LHCN-M2 (cell line): ENCODE measurements at regions not wholly inside any gene's neighbourhood (a gene's known extent, or its start where the extent isn't known, plus 50 kb on each side); places are given as distances from the start of the nearest gene placed in this dataset.

Experiments
- DNase-seq: peaks from one replicate; pipeline ENCODE4 v3.0.0-alpha.2; 2012; ENCODE audit warnings: low read depth

GRCh38 chr13:95447814-95448213 is 104.7 kb upstream of the CLDN10 start:
- DNase-seq: no peak

GRCh38 chr13:95451656-95452055 is 100.9 kb upstream of the CLDN10 start:
- no peak for DNase-seq

DNA sequence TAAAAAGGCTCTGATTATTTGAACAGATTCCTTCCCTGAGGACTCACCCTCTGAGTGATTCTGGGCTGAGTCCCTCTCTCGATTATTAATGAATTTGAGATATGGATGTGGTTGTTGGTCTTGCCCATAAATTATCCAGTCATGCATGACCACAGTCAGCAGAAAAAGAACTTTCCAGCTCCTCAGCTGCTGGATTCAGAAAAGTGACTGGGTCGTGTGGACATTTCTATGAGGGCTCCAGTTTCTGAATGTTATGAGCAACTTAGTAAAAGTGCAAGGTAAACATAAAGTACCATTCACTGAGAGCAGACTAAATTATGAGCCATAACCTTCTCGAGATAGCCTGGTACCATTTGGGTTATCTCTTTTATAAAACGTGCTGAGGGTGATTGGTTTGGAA is 100.1 kb upstream of the CLDN10 start:
- no peak for DNase-seq

GRCh38 chr13:95455782-95456181 is 96.7 kb upstream of the CLDN10 start:
- DNase-seq: no peak

GRCh38 chr13:95456815-95457214 is 95.7 kb upstream of the CLDN10 start:
- DNase-seq: no peak

DNA sequence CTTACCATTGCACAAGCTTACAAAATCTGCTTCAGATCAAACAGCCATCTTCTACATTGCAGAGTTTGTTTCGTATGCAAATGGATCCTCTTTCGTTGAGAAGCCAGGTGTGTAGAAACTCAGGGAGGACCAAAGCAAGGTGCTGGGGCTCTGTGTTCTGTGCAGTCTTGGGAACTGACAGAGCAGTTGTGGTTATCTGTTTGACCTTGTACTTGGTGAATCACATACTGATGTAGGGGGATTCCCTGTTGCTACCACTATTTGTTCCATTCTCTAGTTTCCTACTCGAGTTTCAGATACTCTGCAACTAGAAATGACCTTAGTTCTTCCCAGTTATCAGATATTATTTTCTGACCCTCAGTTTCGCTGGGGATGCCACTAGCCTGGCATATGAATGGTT is 95.2 kb upstream of the CLDN10 start:
- no peak for DNase-seq

- no peak for DNase-seq
These were observed 89.7 kb upstream of the CLDN10 start for GRCh38 chr13:95462801-95463200.

GRCh38 chr13:95463531-95463930 is 89.0 kb upstream of the CLDN10 start:
- no peak for DNase-seq

DNA sequence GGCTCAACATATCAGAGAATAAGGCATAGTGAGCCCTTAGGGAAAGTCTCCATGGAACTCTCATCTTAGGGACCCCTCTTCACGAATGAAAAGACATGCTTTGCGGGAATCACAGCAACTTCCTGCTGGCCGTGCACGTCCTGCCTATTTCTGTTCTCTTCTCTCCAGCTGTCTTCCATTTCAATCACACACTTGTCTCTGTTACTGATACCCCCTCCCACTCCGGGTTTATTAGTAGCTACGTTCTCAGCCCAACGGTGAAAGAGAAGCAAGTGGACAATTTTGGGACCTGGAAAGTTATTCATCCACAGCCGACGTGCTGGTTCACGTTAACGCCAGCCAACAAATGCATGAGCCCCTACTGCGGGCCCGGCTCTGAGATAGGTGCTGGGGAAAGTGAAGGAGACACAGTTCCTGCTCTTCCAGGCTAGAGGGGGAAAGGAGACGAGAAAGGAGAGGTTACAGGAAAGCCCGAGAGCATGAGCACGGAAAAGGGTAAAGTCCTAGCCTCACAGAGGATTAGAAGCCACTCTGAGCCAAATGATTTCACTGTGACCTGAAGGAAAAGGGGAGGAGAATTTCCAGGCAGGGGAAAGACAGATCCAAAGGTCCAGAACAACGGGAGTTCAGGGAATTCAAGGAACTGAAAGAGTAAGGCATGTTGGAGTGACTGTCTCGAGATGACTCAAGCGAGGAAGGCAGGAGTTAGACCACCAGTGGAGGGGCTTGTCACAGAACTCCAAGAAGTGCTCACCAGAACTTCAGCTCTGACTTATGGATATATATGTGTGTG is 81.8 kb upstream of the CLDN10 start:
- DNase-seq: no peak

- no peak for DNase-seq
These were observed 80.6 kb upstream of the CLDN10 start for GRCh38 chr13:95471960-95472359.

DNA sequence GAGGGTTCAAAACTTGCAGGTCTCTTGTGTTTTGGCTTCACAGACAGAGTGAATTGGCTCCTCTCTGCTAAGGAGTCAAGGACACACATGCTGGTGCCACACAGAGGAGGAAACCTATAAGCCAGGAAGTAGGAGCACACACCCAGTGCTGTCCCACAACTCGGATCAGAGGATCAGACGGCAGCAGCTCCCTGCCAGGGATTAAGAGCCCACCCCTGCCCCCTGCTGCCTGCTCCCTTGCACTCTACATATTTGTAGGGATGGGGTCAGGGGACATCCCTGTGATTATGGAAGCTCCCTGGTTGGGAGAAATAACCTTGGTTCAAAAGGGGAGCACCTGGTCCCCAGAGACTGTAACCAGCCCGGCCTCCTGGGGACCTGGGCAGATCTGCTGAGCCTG is 77.5 kb upstream of the CLDN10 start:
- no peak for DNase-seq

DNA sequence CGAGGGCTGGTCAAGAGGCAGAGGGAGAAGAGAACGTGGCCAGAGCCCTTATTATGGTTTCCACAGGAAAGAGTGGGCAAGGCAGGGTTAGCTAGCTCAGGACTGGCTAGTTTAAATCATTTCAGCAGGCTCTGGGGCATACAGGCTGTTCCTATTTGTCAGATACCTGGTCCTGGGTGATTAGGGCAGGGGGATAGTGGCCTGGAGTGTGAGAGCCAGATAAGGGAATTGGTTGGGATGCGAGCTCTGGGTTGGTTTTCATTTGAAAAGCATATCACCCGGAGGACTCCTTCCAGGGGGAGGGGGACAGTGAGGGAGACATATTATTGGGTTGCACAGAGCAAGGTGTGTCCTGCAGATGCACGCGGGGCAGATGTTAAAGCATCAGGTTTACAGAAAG is 75.3 kb upstream of the CLDN10 start:
- no peak for DNase-seq

- no peak for DNase-seq
These were observed 72.8 kb upstream of the CLDN10 start for GRCh38 chr13:95479731-95480130.

DNA sequence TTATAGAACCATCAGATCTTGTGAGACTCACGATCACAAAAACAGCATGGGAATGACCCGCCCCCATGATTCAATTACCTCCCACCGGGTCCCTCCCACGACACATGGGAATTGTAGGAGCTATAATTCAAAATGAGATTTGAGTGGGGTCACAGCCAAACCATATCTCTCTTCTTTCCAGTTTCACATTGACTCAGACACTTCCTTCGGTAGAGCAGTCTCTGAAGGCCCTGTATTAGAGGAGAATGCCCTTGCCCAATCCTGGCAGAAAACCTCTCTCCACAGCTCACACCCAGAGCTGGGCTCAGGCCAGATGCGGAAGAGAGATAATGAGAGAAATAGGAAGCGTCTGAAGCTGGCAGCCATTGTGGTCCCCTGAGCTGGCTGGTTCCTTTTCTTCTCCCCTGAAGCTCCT is 72.4 kb upstream of the CLDN10 start:
- no peak for DNase-seq

DNA sequence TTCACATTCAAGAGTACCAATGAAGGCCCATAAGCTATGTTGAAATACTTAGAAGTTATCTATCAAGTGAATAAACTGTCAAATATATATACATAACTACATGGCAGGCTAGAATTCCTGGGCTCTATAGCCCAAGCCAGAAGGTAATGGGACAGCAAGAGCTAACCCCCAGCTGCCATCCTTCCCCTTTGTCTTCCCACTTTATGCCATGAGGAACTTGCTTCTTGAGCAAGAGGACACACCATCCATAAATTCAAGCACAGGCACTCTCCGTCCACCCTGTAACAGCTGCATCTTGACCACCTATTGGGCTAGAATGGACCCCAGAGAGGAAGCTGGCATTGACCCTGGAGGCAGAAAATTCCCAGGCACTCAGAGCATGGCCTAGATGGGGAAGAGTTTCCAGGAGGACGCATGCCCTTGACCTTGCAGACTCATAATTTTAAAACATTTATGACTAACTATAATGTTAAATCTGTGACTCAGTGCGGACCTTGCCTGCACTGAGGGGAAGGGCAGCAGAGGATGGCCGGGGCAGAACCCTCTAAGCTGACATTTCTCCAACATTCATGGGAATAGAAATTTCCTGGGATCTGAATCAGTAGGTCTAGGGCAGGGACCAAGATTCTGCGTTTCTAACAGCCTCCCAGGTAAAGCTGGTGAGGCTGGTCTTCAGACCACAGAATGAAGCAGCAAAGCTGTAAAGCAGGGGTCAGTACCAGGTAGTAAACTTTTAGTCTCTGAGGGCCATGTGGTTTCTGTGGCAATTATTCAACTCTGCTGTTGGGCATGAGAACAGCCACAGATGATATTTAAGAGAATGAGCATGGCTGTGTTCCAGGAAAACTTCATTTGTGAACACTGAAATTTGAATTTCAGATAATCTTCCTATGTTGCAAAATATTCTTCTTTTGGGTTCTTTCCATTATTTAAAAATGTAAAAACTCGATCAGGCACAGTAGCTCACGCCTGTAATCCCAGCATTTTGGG is 71.4 kb upstream of the CLDN10 start:
- peak; percentile 67 for DNase-seq

- no peak for DNase-seq
These were observed 68.5 kb upstream of the CLDN10 start for GRCh38 chr13:95484052-95484451.

GRCh38 chr13:95485045-95485517 is 67.4 kb upstream of the CLDN10 start:
- DNase-seq: peak; percentile 67

GRCh38 chr13:95485518-95486144 is 66.9 kb upstream of the CLDN10 start:
- DNase-seq: no peak

- no peak for DNase-seq
These were observed 60.3 kb upstream of the CLDN10 start for GRCh38 chr13:95492044-95492801.

DNA sequence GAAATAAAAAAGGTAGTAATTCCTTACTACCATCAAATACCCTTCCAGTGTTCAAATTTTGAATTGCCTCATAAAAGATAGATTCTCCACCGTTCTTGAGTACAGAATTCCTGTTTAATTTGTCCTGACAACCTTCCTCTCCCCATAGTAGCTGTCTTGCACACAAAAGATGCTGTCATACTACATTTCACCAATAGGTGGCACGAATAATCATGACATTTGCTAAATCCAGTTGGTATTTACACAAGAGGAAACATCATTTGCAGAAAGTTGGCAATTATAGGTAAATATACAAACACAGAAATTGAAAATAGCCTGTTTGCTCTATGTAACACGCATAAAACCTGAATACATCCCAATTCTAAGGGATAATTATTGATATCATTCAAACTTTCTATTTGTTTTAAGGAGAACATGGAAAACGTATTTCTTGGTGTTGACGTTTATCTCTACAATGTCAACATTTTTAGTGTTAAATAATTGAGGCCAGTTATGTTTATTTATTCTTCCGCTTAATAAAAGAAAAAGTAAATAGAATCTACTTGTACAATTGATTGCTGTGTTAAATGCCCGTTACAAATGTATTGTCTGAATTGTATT is 58.3 kb upstream of the CLDN10 start:
- peak; percentile 71 for DNase-seq

- DNase-seq: no peak
These were observed 56.0 kb upstream of the CLDN10 start for GRCh38 chr13:95496485-95496884.
